Glutamatergic neuron (in vitro differentiated cells): ENCODE measurements at regions not wholly inside any gene's neighbourhood (a gene's known extent, or its start where the extent isn't known, plus 50 kb on each side); places are given as distances from the start of the nearest gene placed in this dataset.

ENCODE experiments used
- DNase-seq: peaks from one replicate; pipeline ENCODE4 v3.0.0; 2022
- H3K27ac Mint-ChIP-seq: one replicate; pipeline ENCODE4 v1.8.0; 2020; ENCODE audit warnings: mild to moderate bottlenecking, mixed read lengths, inconsistent platforms; ENCODE audit not compliant: unreplicated experiment
- H3K27me3 Mint-ChIP-seq: one replicate; pipeline ENCODE4 v1.8.0; 2020; ENCODE audit warnings: mild to moderate bottlenecking, moderate library complexity, mixed read lengths, inconsistent platforms; ENCODE audit not compliant: unreplicated experiment
- H3K36me3 Mint-ChIP-seq: one replicate; pipeline ENCODE4 v1.8.0; 2020; ENCODE audit warnings: mild to moderate bottlenecking, mixed read lengths, inconsistent platforms; ENCODE audit not compliant: unreplicated experiment
- H3K4me1 Mint-ChIP-seq: one replicate; pipeline ENCODE4 v1.8.0; 2020; ENCODE audit warnings: mild to moderate bottlenecking, low read depth, mixed read lengths, inconsistent platforms; ENCODE audit not compliant: unreplicated experiment
- H3K4me3 Mint-ChIP-seq: one replicate; pipeline ENCODE4 v1.8.0; 2020; ENCODE audit warnings: mild to moderate bottlenecking, mixed read lengths, inconsistent platforms; ENCODE audit not compliant: unreplicated experiment
- H3K9me3 Mint-ChIP-seq: one replicate; pipeline ENCODE4 v1.8.0; 2020; ENCODE audit warnings: mild to moderate bottlenecking, moderate library complexity, mixed read lengths, inconsistent platforms; ENCODE audit not compliant: unreplicated experiment
- TF ChIP-seq, protein P1 (sequence below): fragments of 200-600 bp; sonication (generic); IDR thresholded peaks from one replicate; pipeline ENCODE4 v1.5.0; 2021; ENCODE audit not compliant: partially characterized antibody, unreplicated experiment

DNA sequence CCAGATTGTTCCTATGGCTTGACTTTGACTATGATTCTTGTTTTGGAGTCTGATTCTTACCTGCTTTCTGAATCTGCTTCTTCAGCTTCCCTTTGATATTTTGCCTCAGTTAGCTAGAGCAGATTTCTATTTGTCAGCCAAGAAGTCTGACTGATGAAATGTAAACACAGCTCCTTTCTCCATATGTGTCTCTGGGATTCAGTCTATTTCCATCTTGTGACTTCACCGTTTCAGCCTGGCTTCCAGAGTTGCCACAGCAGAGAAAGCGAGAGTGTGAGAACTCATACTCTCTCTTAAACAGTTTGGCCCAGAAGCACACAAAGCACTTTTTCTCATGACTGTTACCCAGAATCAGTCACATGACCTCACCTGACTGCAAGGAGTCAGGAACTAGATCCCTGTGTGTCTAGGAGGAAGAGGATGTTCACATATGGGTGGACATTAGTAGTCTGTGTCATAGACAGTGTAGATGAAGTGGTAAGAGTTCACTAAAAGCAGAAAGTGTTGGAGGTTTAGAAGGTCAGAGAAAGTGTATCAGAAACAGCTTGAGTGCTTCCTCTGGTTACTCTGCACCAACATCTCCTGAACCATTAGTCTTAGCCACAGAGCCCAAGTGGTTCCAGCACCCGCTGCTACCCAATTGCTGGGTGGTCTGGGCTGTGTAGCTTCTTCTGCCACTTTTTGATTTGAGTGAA lies 103.4 kb upstream of the CDK6 start:
- no peaks in the 10 kb centered on the region for H3K9me3 Mint-ChIP-seq
- peaks cover 4% of the 10 kb centered on the region for H3K36me3 Mint-ChIP-seq
- H3K4me3 Mint-ChIP-seq, result no peak overlapping the region
- no peak overlapping the region for H3K27ac Mint-ChIP-seq
- DNase-seq, result no peak
- H3K27me3 Mint-ChIP-seq, result no peaks in the 10 kb centered on the region
- TF ChIP-seq, protein P1, sequence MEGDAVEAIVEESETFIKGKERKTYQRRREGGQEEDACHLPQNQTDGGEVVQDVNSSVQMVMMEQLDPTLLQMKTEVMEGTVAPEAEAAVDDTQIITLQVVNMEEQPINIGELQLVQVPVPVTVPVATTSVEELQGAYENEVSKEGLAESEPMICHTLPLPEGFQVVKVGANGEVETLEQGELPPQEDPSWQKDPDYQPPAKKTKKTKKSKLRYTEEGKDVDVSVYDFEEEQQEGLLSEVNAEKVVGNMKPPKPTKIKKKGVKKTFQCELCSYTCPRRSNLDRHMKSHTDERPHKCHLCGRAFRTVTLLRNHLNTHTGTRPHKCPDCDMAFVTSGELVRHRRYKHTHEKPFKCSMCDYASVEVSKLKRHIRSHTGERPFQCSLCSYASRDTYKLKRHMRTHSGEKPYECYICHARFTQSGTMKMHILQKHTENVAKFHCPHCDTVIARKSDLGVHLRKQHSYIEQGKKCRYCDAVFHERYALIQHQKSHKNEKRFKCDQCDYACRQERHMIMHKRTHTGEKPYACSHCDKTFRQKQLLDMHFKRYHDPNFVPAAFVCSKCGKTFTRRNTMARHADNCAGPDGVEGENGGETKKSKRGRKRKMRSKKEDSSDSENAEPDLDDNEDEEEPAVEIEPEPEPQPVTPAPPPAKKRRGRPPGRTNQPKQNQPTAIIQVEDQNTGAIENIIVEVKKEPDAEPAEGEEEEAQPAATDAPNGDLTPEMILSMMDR, result no peak
- no peaks in the 10 kb centered on the region for H3K4me1 Mint-ChIP-seq

DNA sequence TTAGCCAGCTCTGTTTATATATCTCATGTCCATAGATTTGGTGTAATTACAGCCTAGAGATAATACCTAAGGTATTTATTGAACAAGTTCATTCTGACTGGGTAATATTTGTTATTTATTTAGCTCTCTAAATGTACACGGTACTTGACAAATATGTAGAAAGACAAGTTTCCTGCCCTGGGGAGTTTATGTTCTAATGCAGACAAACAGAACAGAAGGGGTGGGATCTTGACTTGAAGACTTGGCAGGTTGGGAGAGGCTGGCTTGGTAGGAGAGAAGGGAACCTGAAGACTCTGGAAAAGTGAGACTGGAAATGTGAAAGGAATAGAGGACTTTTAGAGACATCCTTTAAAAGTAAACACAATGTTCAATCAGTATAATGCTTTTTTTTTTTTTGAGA lies 97.7 kb upstream of the CDK6 start:
- TF ChIP-seq, protein P1, result no peak
- no peaks in the 10 kb centered on the region for H3K4me1 Mint-ChIP-seq
- peaks cover 9% of the 10 kb centered on the region for H3K9me3 Mint-ChIP-seq
- peaks cover 1% of the 10 kb centered on the region for H3K27me3 Mint-ChIP-seq
- no peak overlapping the region for H3K4me3 Mint-ChIP-seq
- peaks cover 18% of the 10 kb centered on the region for H3K36me3 Mint-ChIP-seq
- no peak for DNase-seq
- H3K27ac Mint-ChIP-seq, result no peak overlapping the region

DNA sequence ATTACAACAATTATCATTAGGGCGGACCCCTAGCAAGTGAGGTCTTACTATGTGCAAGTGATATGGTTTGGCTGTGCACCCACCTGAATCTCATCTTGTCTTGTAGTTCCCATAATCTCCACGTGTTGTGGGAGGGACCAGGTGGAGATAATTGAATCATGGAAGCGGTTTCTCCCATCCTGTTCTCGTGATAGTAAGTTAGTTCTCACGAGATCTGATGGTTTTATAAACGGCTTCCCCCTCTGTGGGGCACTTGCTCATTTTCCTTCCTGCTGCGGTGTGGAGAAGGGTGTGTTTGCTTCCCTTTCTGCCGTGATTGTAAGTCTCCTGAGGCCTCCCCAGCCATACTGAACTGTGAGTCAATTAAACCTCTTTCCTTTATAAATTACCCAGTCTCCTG lies 96.1 kb upstream of the CDK6 start:
- Mint-ChIP-seq H3K27me3 (peaks cover 1% of the 10 kb centered on the region), H3K27ac (no peak overlapping the region), H3K9me3 (peaks cover 9% of the 10 kb centered on the region), H3K36me3 (peaks cover 20% of the 10 kb centered on the region), H3K4me1 (no peaks in the 10 kb centered on the region), H3K4me3 (no peak overlapping the region)
- DNase-seq, result no peak
- TF ChIP-seq, protein P1, result no peak

DNA sequence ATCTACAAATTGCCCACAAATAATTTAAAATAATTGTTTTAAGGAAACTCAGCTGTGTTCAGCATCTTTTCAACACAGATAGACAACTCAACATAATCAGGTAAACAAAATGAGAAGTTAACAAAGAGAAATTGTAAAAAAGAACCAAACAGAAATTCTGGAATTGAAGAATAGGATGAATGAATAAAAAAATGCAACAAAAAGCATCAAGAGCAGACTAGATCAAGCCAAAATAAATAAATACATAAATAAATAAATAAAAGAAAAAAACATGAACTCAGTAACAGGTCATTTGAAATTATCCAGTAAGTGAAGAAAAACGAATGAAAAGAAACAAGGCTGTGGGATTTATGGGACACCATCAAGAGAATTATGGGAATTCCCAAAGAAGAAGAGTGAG lies 94.0 kb upstream of the CDK6 start:
- peaks cover 1% of the 10 kb centered on the region for H3K27me3 Mint-ChIP-seq
- H3K4me3 Mint-ChIP-seq, result no peak overlapping the region
- no peak for DNase-seq
- peaks cover 7% of the 10 kb centered on the region for H3K4me1 Mint-ChIP-seq
- TF ChIP-seq, protein P1, result no peak
- H3K27ac Mint-ChIP-seq, result no peak overlapping the region
- peaks cover 9% of the 10 kb centered on the region for H3K9me3 Mint-ChIP-seq
- peaks cover 28% of the 10 kb centered on the region for H3K36me3 Mint-ChIP-seq

DNA sequence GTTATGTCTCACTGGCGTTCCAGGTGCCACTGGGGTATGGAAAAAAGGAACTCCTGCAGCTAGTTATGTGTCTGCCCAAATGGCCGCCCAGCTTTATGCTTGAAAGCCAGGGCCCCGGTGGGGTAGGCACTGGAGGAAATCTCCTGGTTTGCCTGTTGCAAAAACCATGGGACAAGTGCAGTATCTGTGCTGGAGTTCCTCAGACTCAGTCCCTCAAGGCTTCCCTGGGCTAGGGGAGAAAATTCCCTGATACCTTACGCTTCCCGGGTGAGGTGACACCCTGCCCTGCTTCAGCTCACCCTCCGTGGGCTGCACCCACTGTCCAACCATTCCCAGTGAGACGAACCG lies 90.3 kb upstream of the CDK6 start:
- Mint-ChIP-seq H3K4me1 (peaks cover 9% of the 10 kb centered on the region), H3K4me3 (no peak overlapping the region), H3K9me3 (peaks cover 11% of the 10 kb centered on the region), H3K27ac (peak overlapping the region; percentile 71), H3K36me3 (peaks cover 32% of the 10 kb centered on the region), H3K27me3 (peaks cover 1% of the 10 kb centered on the region)
- TF ChIP-seq, protein P1, result no peak
- DNase-seq, result no peak
